HS-5 (cell line): ENCODE measurements at regions not wholly inside any gene's neighbourhood (a gene's known extent, or its start where the extent isn't known, plus 50 kb on each side); places are given as distances from the start of the nearest gene placed in this dataset.

Experiments used
- DNase-seq: peaks from one replicate; pipeline ENCODE4 v3.0.0-alpha.2; 2012; ENCODE audit warnings: low read depth

DNA sequence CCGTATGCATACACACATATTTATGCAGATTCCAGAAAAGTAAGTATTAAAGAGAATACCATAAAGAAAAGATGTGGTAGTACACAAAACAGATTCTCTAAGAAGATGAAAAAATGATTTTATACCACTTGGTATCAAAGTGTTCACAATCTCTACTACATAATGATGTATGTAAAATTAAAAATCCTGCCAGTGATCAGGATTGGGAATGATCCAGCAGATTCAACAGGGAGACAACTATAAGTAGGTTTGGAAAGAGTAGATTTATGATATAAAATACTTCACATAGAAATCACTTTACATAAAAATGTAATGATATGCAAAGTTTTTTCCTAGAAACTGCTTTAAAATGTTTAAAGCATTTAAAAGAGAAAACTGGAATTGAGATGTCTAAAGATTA lies 447.0 kb downstream of the CNTNAP4 start:
- DNase-seq = no peak

DNA sequence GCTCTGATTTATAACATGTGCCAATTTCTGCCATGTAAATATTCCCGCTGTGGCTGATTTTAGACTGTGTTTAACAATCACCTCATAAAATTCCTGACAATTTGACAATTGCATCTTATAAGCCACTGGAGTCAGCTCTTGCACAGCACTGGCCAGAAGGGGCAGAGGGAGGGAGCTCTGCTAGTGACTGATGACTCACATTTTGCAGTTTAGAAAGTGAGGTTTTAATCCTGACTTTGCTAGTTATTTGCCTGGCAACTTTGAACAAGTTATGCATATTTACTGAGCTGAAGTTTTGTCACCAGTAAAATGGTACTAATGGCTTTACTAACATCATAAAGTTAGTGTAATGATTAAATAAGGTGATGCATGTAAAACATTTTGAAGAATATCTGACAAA lies 452.3 kb downstream of the CNTNAP4 start:
- DNase-seq = no peak

DNA sequence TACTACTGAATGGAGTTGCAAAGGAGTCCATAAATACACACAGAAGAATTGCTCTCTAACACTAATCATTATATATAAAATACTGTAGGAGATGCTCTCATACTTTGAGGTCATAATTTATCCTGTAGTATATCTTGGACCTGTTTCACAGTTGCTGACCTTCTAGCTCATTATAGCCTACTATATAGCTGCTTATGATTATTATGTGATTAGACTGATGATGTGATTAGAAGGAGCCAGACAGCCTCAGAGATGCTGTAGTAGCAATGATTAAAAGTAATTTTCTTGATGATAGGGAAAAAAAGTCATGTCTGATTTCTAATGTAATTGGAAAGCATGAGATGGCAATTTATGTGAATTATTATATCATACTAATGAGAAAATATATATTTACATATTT lies 455.7 kb downstream of the CNTNAP4 start:
- DNase-seq = no peak

DNA sequence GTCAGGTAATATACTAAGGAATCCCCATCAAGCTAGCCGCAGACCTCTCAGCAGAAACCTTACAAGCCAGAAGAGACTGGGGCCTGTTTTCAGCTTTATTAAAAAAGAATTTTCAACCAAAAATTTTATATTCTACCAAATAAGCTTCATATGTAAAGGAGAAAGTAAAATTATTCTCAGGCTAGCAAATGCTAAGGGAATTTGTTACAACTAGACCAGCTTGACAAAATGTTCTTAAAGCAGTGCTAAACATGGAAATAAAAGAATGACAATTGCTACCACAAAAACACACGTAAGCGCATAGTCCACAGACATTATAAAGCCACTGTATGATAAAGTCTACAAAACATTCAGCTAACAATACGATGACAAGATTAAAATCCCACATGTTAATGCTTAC lies 449.4 kb upstream of the MON1B start:
- no peak for DNase-seq

DNA sequence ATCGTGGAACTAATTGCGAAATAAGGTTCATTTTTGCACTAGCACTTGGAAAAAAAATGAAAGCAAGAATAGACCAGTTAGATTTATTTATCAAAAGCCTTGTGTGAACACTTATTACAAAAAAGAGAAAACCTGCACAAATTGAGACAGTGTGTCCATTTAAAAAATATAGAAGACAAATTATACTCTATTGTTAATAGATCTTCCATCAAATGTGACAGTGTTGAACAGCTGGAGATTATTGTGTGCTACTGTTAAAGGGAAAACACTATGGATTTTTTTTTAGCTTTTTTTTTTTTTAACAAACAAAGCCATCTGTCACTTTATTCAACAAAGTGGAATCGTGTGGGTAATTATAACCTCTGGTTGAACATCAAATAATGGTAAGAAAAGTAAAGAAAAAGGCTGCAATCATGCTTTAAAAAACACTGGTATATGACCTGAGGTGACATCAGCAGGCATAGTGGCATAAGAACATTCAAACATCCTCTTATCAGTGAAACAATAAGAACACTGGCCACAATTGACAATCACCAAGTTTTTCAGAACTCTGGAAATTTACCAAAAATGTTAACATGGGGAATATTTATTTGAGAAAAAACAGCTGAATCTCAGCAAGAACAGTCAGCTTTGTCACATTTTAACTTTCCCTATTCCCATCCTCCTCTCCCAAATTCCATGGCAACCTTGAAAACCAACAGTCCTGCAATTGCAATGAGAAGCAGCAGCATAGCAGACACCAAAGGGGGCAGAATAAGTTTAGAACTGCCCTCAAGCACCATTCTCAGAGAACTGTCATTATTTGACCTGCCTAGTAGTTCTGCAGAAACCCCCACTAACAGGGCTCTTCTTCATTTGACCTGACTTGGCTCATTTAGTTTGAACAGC lies 442.3 kb upstream of the MON1B start:
- no peak for DNase-seq

DNA sequence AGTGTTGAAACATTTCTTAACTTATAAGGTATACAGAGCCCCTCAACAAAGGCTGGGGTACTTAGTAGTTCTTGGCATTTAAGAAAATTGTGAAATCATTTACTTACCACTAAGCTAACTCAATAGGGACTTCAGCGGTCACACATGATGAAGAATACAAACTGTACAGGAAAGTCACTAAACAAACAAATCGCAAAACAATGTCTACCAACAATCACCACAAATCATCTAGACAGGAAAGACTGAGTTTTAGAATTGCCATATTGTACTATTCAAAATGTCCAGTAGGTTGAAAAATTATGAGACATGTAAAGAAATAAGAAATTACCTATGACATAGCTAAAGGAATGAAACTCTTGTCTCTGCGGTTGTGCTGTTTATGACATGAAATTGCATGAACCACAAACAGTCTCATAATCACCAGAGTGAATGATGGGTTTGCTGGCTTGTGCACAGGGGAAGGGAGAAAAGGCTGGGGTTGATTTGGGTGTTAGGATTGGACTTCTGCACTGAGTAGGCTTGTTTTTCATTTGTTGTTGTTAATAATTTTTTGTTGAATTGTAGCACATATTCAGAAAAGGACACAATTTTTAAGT lies 441.1 kb upstream of the MON1B start:
- DNase-seq = no peak

DNA sequence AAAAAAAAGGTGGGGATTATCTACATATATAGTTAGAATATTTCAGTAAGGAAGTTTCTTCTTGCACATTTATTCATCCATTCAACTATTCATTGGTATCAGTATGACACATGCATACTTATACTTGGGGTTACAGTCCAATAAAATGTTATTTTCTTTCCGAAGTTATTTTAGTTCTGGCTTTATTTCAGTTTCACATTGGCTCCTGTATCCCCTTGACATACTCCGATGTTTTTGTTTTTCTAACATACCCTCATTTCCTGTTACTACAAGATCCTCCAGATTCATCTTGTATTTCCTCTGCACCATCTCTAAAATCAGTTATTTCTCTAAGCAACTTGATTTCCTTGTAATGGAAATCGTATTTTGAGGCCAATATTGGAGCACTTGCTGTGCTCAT lies 435.5 kb upstream of the MON1B start:
- DNase-seq = no peak

DNA sequence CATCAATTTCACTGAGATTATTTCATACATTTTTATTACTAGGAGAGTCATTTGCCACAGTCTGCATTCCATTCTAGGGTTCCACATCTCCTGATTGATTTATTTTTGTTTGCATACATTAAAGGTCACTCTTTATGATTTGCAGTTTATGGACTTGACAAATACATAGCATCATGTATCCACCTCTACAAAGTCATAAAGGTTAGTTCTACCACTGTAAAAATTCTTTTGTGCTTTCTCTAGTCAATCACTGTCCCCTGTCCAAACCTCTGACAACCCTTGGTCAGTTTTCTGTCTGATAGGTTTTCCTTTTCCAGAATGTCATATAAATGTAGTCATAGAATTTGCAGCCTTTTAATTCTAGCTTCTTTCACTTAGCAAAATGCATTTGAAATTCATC lies 434.6 kb upstream of the MON1B start:
- DNase-seq = no peak

DNA sequence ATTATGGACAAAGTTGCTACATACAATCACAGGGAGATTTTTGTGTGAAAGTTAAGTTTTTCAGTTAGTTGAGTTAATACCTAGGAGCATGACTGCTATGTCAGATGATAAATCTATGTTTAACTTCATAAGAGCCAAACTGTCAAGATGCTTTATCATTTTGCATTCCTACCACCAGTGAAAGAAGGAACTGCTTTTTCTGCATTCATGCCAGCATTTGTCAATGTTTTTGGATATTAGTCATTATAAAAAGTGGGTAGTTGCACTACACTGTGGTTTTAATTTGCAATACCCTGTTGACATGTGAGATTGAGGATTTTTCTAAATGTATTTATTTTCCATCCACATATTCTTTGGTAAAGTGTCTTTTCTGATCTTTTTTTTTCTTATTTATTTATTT lies 434.0 kb upstream of the MON1B start:
- no peak for DNase-seq

DNA sequence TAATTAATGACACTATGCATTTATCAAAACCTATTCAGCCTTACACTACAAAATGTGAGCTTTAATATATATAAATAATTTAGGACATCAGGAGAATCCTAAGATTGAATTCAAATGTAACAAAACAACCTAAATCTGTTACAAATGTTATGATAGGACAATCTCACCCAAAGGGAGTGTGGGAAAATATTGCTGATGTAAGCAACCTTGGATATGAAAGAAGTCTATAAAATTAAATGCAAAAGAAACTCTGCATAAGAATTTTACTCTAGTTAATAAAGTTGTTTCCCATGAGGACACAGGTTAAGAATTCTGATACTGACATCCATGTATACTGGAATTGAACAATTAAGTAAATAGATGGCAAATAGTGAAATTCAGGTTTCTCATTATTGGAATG lies 424.5 kb upstream of the MON1B start:
- no peak for DNase-seq

DNA sequence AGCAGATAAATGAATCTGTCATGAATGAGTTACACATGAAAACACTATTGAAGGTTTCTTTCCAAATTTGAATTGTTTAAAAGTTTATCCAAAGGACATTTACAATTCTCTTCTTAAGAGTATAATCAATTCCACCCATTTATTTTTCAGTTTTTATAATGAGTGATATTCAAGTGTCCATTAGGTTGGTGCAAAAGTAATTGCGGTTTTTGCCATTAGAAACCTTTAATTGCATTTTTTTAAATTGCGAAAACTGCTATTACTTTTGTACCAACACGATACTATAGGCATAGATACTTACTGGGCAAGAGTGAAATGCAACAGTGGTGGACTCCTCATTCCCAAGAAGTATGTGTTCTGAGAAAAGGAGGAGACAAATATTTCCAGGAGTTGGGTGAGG lies 422.7 kb upstream of the MON1B start:
- DNase-seq = no peak

DNA sequence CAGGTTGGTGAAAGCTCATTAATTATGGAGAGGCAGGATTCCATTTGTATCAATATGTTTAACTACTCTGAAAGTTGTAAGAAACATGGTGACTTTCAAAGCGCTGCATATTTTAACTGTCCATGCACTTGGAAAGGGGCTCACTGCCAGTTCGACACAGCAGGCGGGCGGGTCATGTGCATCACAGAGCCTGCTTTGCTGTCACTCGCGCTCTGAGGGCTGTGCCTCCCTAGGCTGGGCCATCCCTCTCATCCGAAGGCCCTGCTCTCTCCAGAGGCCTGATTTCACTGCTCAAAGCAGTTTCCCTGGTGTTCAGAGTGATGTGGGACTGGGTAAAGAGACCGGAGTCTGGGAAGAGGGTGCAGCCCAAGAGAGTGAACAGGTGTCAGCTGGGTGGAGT lies 422.0 kb upstream of the MON1B start:
- DNase-seq = no peak

DNA sequence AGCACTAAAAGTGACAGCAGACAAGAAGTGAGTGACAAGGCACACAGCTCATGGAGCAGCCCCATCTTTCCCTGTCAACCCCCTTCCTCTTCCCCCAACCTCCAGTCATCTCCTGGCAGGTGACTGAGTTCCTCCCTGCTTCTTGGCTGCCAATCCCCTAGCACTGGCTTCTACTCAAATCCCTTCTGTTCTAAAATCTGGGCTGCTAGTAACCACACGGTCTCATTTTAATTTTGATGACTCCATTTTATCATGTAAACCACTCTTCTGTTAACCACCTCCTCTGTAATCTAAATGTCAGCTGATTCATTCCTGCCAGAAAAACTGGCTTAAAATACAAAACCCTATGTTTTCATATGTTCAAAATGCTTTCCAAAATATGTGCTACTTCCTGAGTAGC lies 419.8 kb upstream of the MON1B start:
- DNase-seq = no peak

DNA sequence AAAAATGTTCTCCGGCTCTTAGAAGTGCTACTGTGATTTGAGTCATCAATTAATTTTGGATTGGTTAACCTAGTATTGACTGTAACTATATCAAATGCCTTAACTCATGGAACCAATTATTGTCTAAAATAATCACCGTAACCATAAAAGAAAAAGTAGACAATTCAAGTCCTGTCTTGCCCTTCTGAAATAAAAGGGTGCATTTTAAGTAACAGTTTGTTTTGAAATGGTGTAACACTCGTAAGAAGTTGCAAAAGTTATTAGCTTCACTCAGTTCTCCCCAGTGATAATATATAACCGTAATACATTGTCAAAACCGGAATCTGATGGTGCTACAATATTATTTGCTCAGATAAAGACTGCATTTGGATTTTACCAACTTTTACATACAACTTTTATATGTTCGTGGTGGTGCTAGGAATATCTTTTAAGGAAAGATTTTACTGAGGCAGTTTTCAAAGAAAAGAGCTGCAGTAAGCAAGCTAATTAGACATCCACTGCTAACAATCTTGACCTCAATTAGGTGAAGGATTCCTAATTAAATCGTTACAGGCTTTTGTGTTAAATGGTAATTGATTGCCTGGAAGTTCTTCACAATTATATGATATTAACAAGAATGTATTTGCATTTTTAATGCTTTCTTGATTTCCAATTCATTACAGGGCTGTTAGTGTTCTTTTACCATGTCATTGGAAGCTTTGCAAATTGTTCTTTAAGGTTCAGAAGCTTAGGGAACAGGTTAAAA lies 413.1 kb upstream of the MON1B start:
- no peak for DNase-seq

DNA sequence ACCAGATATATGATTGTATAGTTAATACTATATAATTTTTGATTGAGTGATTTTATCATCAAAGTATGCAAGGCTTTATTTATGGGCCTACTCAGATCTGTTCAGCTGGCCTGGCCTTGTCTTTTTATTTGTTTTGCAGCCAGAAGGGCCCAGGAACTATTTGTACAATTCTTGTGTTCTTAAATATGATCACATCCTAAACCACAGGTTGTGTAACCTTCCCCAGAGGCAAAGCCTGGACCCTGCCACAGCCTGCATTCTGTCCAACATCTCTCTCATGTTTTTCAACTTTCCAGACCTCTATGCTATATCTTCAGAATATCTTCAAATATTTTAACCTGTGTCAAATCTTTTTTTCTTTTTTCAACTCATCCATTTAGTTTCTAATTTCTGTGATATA lies 410.4 kb upstream of the MON1B start:
- DNase-seq = no peak

DNA sequence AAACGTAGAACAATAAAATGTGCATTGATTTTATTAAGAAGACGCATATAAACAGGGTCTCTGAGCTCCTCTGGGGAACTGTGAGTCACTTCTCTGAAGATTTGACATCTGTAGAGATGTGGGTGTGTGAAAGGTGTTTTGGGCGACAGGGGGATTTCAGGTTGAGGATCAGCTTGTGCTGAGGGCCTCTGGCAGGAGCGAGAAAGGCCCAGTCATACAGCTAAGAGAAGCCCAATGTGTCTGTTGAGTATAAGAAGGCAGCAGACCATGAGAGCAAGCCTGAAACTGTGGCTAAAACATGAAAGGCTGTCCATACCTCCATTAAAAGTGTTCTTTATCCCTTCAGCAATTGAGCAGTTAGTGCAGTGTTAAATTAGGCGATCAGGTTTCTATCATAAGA lies 406.5 kb upstream of the MON1B start:
- DNase-seq = no peak

DNA sequence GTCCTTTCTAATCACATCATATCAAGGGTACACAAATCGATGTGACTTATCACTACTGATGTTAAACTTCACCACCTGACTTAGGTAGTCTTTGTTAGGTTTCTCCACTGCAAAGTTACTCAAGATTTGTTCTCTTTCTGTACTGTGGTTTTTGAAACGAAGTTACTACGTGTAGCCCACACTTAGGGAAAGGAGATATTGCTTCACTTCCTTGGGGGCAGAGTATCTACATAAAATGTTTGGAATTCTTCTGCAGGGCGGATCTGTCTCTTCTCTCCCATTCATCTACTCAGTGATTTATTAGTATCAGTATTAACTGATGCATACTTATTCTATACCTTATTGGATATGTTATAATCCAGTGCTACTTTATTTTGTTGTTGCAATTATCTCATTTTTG lies 403.6 kb upstream of the MON1B start:
- DNase-seq = no peak

DNA sequence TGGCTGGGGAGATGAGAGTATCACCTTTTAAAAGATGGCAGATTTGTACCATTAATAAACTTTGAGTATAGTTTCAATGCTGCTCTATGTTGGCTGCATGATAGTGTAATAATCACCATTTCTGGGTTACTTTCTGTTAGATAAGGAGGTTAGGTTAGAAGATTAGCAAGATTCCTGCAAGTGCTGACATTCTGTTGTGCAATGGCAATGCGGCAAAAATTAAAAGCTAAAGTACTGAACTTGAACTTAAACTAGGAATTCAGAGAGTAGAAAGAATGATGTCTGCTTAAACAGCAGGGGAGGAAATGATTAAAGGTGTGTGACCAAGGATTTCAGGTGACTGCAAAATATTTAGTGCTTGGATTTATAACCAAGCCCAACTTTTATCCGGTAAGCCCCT lies 399.8 kb upstream of the MON1B start:
- no peak for DNase-seq

DNA sequence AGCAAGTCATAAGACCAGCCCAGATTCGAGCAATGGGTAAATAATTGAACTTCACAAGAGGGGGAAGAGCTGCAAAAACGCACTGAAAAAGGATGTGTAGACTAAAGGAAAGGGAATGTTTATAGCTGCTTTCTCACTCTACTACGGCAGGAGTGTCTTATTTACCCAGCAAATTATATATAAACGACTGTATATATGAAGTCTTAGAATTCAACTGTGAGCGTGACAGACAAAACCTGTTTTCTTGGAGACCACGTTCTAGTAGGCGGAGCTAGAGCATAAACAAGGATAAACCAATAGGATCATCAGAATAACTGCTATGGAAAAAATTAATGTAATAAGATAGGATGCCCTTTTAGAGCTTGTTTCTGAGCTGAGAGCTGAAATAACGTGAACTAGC lies 394.6 kb upstream of the MON1B start:
- no peak for DNase-seq

DNA sequence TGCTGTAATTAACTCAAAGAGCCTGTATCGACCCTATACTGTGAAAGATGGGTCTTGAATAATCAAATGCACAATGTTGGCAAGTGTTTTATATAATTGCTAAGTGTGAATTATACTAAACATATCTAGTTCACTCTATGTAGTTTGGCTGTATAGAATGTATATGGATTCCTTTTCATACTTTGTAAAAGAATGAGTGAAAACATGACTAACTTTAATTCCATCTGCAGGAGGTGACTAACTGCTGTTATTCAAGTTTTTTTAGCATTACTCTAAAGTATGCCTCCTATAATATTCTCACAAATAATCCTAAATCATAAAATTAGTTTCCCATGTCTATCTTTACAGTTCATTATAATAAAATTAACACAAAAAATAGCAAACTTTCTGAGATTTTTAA lies 394.0 kb upstream of the MON1B start:
- DNase-seq = no peak

DNA sequence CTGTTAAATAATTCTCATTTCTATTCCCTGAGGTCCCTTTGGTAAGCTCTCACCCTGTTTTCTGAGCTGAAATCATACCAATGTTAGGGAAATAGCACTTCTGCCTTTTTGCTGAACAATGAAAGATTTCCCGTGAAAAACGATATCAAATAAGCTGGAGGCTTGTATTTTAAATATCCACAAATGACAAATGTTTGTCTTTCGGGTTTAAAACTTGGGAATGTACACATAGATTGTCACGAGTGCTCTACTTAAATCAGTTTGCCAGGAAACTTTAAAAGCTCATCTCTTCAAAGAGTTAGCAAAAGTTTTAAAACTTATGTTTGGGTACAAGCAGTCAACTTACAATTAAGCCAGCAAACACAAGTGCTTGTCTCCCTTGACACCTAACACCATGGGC lies 393.5 kb upstream of the MON1B start:
- DNase-seq = no peak

DNA sequence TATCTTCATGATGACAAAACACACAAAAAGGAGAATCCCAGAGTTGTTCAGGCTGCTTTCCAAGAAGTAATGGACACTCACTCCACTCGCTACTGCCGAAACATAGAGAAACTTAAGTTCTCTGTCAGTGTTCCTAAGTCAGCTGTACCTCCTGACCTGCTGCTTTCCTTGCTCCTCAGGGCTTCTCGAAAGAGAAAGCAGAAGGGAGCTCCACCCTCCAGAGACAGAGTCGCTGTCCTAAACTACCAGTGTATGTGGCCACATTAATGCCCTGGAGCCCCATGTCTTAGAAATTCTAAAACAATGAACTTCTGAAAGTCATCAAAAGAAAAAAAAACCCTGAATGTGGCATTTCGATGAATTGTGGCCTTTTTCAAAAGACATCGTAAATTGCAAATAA lies 390.8 kb upstream of the MON1B start:
- no peak for DNase-seq

DNA sequence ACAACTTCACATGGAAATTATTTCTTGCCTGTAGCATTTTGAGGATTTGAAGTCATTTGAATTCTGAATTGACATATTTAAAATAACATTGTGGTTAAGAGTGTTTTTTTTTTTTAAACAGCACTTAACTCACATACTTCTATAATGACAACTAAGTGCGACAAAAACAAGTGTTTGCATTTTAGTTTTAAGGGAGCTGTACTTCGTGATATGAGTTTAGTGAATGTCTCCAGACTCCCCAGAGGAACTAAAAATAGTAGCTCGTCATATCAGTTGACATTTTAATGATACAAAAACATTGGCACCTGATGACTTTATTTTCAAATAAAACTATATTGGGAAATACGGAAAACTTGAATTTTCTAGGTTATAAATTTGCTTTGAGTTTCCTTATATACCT lies 389.6 kb upstream of the MON1B start:
- no peak for DNase-seq
